Adrenal gland (tissue), 9 donors: ENCODE measurements at regions not wholly inside any gene's neighbourhood (a gene's known extent, or its start where the extent isn't known, plus 50 kb on each side); places are given as distances from the start of the nearest gene placed in this dataset.

Experiments used
- DNase-seq, 7 donors: peaks; one replicate each; pipeline ENCODE4 v3.0.0-alpha.2; 2019 to 2020
- H3K27ac ChIP-seq, 5 donors: fragments of 200-600 bp; sonication (generic) in 4 of 5; 1 replicate in 3 of 5; 2 replicates in 2 of 5; pipeline versions ENCODE4 v1.5.1 to v1.8.0; 2016 to 2020; ENCODE audit warnings: mild to moderate bottlenecking in 1 of 5
- H3K27me3 ChIP-seq: fragments of 200-600 bp; 2 replicates; pipeline ENCODE4 v1.8.0; 2021
- H3K36me3 ChIP-seq, 2 donors: fragments of 200-600 bp; replicated peaks in 1 of 2; 1 replicate in 1 of 2; 2 replicates in 1 of 2; pipeline versions ENCODE4 v1.5.1 to v1.8.0; 2018 to 2022
- H3K4me1 ChIP-seq, 2 donors: fragments of 200-600 bp; replicated peaks in 1 of 2; 1 replicate in 1 of 2; 2 replicates in 1 of 2; pipeline versions ENCODE4 v1.5.1 to v1.8.0; 2018 to 2021
- H3K4me3 ChIP-seq, 4 donors: fragments of 200-600 bp; sonication (generic) in 3 of 4; one replicate each; pipeline ENCODE4 v1.5.1; 2016 to 2018
- H3K9me3 ChIP-seq, 3 donors: fragments of 200-600 bp; sonication (generic) in 1 of 3; replicated peaks in 1 of 3; 1 replicate in 2 of 3; 2 replicates in 1 of 3; pipeline versions ENCODE4 v1.5.1 to v1.8.0; 2016 to 2021
- POLR2A ChIP-seq, 2 donors: fragments of 450-650 bp; IDR thresholded peaks; one replicate each; pipeline ENCODE4 v1.6.1; 2017; ENCODE audit warnings: antibody characterized with exemption in 2 of 2, mild to moderate bottlenecking in 2 of 2, moderate library complexity in 1 of 2
- WGBS, 4 donors: extraction: QIAGEN DNeasy Blood & Tissue Kit in 2 of 4; methylation state at CpG; one replicate each; pipeline versions ENCODE4 v1.1.5 to v1.1.7; 2013 to 2017; 5-methylcytosine and 5-hydroxymethylcytosine counted together
- intact Hi-C, 2 donors: fragments of 100-400 bp; cut with DNase I; formaldehyde crosslinking; loops; one replicate each; pipeline versions ENCODE4 v1.14.1 to v1.15.0; 2022 to 2023
- TF ChIP-seq, protein P1 (sequence below), 6 experiments: fragments of 450-650 bp in 4 of 6; fragments of 200-600 bp in 2 of 6; sonication (generic) in 1 of 6; IDR thresholded peaks; 1 replicate in 5 of 6; 2 replicates in 1 of 6; pipeline versions ENCODE4 v1.5.1 to v1.8.0; 2016 to 2021; ENCODE audit warnings: antibody characterized with exemption in 6 of 6, mild to moderate bottlenecking in 2 of 6, moderate library complexity in 1 of 6
- donor health status: healthy with polysubstance abuse.
- donor health status: Bipolar disorder and iron deficiency.
- donor health status: DM: yes; HTN: yes; CAD: no.
- donor health status: DM: no; HTN: no; CAD: no.
- donor health status: DM: no; HTN: no; CAD: no.

- no peaks in the 10 kb centered on the region for H3K36me3 ChIP-seq
- H3K9me3 ChIP-seq, result no peaks in the 10 kb centered on the region
- intact Hi-C loops, result no loop called here
- no peak overlapping the region for H3K4me3 ChIP-seq
- H3K27ac ChIP-seq, result no peak overlapping the region
- TF ChIP-seq, protein P1, sequence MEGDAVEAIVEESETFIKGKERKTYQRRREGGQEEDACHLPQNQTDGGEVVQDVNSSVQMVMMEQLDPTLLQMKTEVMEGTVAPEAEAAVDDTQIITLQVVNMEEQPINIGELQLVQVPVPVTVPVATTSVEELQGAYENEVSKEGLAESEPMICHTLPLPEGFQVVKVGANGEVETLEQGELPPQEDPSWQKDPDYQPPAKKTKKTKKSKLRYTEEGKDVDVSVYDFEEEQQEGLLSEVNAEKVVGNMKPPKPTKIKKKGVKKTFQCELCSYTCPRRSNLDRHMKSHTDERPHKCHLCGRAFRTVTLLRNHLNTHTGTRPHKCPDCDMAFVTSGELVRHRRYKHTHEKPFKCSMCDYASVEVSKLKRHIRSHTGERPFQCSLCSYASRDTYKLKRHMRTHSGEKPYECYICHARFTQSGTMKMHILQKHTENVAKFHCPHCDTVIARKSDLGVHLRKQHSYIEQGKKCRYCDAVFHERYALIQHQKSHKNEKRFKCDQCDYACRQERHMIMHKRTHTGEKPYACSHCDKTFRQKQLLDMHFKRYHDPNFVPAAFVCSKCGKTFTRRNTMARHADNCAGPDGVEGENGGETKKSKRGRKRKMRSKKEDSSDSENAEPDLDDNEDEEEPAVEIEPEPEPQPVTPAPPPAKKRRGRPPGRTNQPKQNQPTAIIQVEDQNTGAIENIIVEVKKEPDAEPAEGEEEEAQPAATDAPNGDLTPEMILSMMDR (IDR thresholded peaks at IDR 0.05), result no peak
- TF ChIP-seq POLR2A (IDR thresholded peaks at IDR 0.05), result no peak
- H3K27me3 ChIP-seq, result no peaks in the 10 kb centered on the region
- H3K4me1 ChIP-seq, result no peaks in the 10 kb centered on the region
- no peak for DNase-seq
Observed at GRCh38 chr4:157792716-157793115, 380.1 kb downstream of the GASK1B start.

DNA sequence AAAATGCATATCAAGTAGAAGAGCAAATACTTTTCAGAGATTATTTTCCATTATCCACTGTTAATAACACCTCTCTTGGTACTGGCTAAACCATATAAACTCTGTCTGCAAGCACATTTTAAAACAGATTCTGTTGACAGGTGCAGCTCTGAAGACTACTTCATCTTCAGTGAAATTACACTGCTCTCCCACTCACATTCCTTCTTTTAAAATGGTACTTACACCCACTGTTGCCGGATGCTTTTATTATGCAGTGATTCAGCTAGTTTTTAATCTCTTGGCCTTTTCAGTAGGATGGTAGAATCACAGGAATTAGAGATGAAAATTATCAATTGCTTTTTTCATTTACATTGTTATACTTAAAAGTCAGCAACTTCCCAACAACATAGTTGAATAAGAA is 381.6 kb downstream of the GASK1B start:
- Histone ChIP-seq H3K27me3 (no peaks in the 10 kb centered on the region), H3K27ac (no peak overlapping the region), H3K36me3 (no peaks in the 10 kb centered on the region), H3K4me3 (no peak overlapping the region), H3K9me3 (no peaks in the 10 kb centered on the region), H3K4me1 (no peaks in the 10 kb centered on the region)
- 76 to 89% (median 82%) methylated on average over 1 of the region's 1 CpG for WGBS, 4 donors
- intact Hi-C loops, result no loop called here
- no peak for DNase-seq
- TF ChIP-seq, protein P1 (IDR thresholded peaks at IDR 0.05), result no peak

- no peak overlapping the region for H3K27ac ChIP-seq
- no peak for DNase-seq
- no peaks in the 10 kb centered on the region for H3K4me1 ChIP-seq
- TF ChIP-seq POLR2A (IDR thresholded peaks at IDR 0.05), result no peak
- TF ChIP-seq, protein P1 (IDR thresholded peaks at IDR 0.05), result no peak
- no peak overlapping the region for H3K4me3 ChIP-seq
- no peaks in the 10 kb centered on the region for H3K9me3 ChIP-seq
- no peaks in the 10 kb centered on the region for H3K27me3 ChIP-seq
- WGBS, 4 donors, result 71 to 80% (median 78%) methylated on average over 2 of the region's 2 CpGs
- intact Hi-C loops, result no loop called here
- no peaks in the 10 kb centered on the region for H3K36me3 ChIP-seq
Observed at GRCh38 chr4:157787618-157788017, 385.2 kb downstream of the GASK1B start.

DNA sequence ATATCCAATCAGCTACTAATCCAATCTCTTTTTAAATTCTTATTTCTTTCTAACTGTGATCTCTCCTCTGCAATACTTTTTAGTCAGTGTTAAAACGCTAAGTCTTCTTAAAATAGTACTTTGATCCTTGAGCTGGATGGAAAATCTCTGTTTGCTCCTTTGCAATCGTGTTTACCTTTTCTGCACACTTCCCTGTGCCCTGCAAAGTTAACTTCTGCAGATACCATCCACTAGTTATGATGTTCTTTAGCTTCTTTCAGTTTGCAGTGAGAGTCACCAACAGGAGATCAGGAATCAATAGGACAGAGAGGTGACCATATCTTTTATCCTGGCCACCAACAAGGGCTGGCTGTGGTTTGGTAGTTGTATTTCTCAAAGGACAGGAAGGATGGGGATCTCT is 391.5 kb downstream of the GASK1B start:
- Histone ChIP-seq H3K27me3 (no peaks in the 10 kb centered on the region), H3K4me1 (no peaks in the 10 kb centered on the region), H3K27ac (no peak overlapping the region), H3K36me3 (no peaks in the 10 kb centered on the region), H3K4me3 (no peak overlapping the region), H3K9me3 (no peaks in the 10 kb centered on the region)
- intact Hi-C loops, result no loop called here
- 51 to 80% (median 72%) methylated on average over 2 of the region's 2 CpGs for WGBS, 4 donors
- TF ChIP-seq POLR2A (IDR thresholded peaks at IDR 0.05), result no peak
- TF ChIP-seq, protein P1 (IDR thresholded peaks at IDR 0.05), result no peak
- DNase-seq, result no peak
